Activated B cell treated with CpG ODN at 0.5 μM for 24 hours (primary cell): ENCODE measurements at regions not wholly inside any gene's neighbourhood (a gene's known extent, or its start where the extent isn't known, plus 50 kb on each side); places are given as distances from the start of the nearest gene placed in this dataset.

ENCODE experiments used
- ATAC-seq: fragments of 200-7000 bp; cut with Tn5 transposase; one replicate; pipeline ENCODE4 v1.10.0; 2021; ENCODE audit warnings: low read depth, mild to moderate bottlenecking, moderate library complexity
- CTCF ChIA-PET: fragments of 350-600 bp; sonication (Branson Sonifier 250); formaldehyde crosslinking; loops from one replicate; lab custom pipeline; 2021; ENCODE audit warnings: antibody characterized with exemption; lab: Charles Lee
- POLR2A ChIA-PET: fragments of 350-600 bp; sonication (Branson Sonifier 250); formaldehyde crosslinking; loops from one replicate; lab custom pipeline; 2021; ENCODE audit warnings: antibody characterized with exemption; lab: Charles Lee
- DNase-seq: peaks from one replicate; pipeline ENCODE4 v3.0.0; 2022
- H3K27ac Mint-ChIP-seq: one replicate; pipeline ENCODE4 v1.8.0; 2020; ENCODE audit warnings: mixed read lengths
- H3K27me3 Mint-ChIP-seq: one replicate; pipeline ENCODE4 v1.8.0; 2021; ENCODE audit warnings: mixed read lengths
- H3K36me3 Mint-ChIP-seq: one replicate; pipeline ENCODE4 v1.8.0; 2021; ENCODE audit warnings: low read depth, mixed read lengths
- H3K4me1 Mint-ChIP-seq: one replicate; pipeline ENCODE4 v1.8.0; 2021; ENCODE audit warnings: mixed read lengths
- H3K4me3 Mint-ChIP-seq: one replicate; pipeline ENCODE4 v1.8.0; 2020; ENCODE audit warnings: mild to moderate bottlenecking, mixed read lengths
- H3K9me3 Mint-ChIP-seq: one replicate; pipeline ENCODE4 v1.8.0; 2020; ENCODE audit warnings: mixed read lengths
- intact Hi-C: fragments of 100-400 bp; cut with micrococcal nuclease; formaldehyde crosslinking; loops from one replicate; pipeline ENCODE4 v1.15.1; 2024
- TF ChIP-seq, protein P1 (sequence below): fragments of 200-600 bp; IDR thresholded peaks from one replicate; pipeline ENCODE4 v1.8.0; 2022; ENCODE audit warnings: antibody characterized with exemption, mild to moderate bottlenecking

DNA sequence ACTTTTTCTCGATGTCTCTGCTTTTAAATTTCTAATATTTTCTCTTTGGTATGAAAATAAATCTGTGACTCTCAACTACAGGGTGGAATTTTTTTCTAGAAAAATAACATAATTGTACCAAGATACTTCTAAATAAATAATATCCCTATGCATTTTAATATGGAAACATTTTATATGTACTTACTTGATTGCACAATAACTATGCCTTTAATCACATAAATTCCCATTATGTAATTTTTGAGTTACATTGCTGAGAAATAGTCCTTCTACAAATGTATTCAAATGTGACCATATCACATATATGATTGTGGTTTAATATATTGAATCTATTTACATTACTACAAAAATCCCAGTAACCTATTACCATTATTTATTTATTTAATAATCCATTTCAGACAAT, 1543.3 kb upstream of the PABPC4L start:
- CTCF ChIA-PET = no interaction called here

DNA sequence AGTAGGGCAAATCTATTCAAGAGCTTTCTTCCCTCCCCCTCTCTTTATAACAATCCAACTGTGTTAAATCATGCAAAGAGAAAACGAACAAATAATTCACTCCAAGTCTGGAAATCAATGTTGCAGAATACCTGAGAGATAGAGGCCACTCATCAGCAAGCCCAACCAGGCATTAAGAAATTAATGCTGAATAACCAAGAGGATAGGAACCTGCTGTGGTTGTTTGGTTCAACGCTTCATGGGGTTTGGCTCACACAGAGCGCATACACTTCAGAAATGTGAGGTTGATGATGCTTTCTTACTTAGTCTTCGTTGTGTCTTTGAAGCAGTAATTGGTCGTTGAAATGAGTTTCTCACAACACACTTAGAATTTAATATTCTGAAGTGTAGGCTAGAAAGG, 1540.0 kb upstream of the PABPC4L start:
- CTCF ChIA-PET = no interaction called here
- no peak for ATAC-seq
- no peak overlapping the region for H3K27ac Mint-ChIP-seq

More for the DNA sequence above, 1543.3 kb upstream of the PABPC4L start:
- intact Hi-C loops = no loop called here
- H3K27ac Mint-ChIP-seq = no peak overlapping the region
- POLR2A ChIA-PET = no interaction called here
- no peak for ATAC-seq
- peaks cover 2% of the 10 kb centered on the region for H3K9me3 Mint-ChIP-seq
- DNase-seq = no peak
- H3K27me3 Mint-ChIP-seq = no peaks in the 10 kb centered on the region
- no peaks in the 10 kb centered on the region for H3K36me3 Mint-ChIP-seq
- no peak overlapping the region for H3K4me3 Mint-ChIP-seq
- TF ChIP-seq, protein P1, sequence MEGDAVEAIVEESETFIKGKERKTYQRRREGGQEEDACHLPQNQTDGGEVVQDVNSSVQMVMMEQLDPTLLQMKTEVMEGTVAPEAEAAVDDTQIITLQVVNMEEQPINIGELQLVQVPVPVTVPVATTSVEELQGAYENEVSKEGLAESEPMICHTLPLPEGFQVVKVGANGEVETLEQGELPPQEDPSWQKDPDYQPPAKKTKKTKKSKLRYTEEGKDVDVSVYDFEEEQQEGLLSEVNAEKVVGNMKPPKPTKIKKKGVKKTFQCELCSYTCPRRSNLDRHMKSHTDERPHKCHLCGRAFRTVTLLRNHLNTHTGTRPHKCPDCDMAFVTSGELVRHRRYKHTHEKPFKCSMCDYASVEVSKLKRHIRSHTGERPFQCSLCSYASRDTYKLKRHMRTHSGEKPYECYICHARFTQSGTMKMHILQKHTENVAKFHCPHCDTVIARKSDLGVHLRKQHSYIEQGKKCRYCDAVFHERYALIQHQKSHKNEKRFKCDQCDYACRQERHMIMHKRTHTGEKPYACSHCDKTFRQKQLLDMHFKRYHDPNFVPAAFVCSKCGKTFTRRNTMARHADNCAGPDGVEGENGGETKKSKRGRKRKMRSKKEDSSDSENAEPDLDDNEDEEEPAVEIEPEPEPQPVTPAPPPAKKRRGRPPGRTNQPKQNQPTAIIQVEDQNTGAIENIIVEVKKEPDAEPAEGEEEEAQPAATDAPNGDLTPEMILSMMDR = no peak
- no peaks in the 10 kb centered on the region for H3K4me1 Mint-ChIP-seq

GRCh38 chr4:135739354-135739753, 1537.8 kb upstream of the PABPC4L start:
- ChIA-PET CTCF (no interaction called here), POLR2A (no interaction called here)
- Mint-ChIP-seq H3K36me3 (no peaks in the 10 kb centered on the region), H3K27me3 (no peaks in the 10 kb centered on the region), H3K4me3 (no peak overlapping the region), H3K9me3 (no peaks in the 10 kb centered on the region), H3K27ac (no peak overlapping the region), H3K4me1 (no peaks in the 10 kb centered on the region)
- DNase-seq (no peak), ATAC-seq (no peak)
- TF ChIP-seq, protein P1 = no peak
- intact Hi-C loops = no loop called here

More for the DNA sequence above, 1540.0 kb upstream of the PABPC4L start:
- Mint-ChIP-seq H3K36me3 (no peaks in the 10 kb centered on the region), H3K27me3 (no peaks in the 10 kb centered on the region), H3K4me1 (no peaks in the 10 kb centered on the region), H3K4me3 (no peak overlapping the region), H3K9me3 (no peaks in the 10 kb centered on the region)
- POLR2A ChIA-PET = no interaction called here
- DNase-seq = no peak
- intact Hi-C loops = no loop called here
- TF ChIP-seq, protein P1 = no peak

DNA sequence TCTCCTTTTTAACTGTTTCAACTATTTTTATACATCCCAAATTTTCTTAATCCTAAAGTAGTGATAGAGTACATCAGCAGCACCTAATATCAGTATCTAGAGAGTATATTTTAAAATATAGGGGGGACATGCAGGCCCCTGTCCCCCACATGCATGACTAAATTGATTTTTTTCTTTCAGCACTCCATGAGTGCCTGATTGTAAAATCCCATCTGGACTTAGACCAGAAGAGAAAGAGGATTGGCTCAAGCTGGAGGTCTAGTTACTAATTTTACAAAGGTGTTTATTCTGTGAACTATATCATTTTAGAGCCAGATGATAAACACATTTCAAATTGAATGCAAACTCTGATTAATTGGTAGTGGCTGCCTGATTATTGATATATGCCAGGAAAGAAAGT, 1533.9 kb upstream of the PABPC4L start:
- ATAC-seq (no peak), DNase-seq (no peak)
- intact Hi-C loops = no loop called here
- Mint-ChIP-seq H3K4me1 (no peaks in the 10 kb centered on the region), H3K27me3 (no peaks in the 10 kb centered on the region), H3K4me3 (no peak overlapping the region), H3K27ac (no peak overlapping the region), H3K36me3 (no peaks in the 10 kb centered on the region), H3K9me3 (peaks cover 4% of the 10 kb centered on the region)
- POLR2A ChIA-PET = no interaction called here
- CTCF ChIA-PET = no interaction called here
- TF ChIP-seq, protein P1 = no peak

- TF ChIP-seq, protein P1 = no peak
- DNase-seq = no peak
- ATAC-seq = no peak
- Mint-ChIP-seq H3K27ac (no peak overlapping the region), H3K27me3 (no peaks in the 10 kb centered on the region), H3K36me3 (no peaks in the 10 kb centered on the region), H3K4me3 (no peak overlapping the region), H3K4me1 (no peaks in the 10 kb centered on the region), H3K9me3 (peaks cover 7% of the 10 kb centered on the region)
- ChIA-PET POLR2A (no interaction called here), CTCF (no interaction called here)
- intact Hi-C loops = no loop called here
Measured at GRCh38 chr4:135732448-135732847, 1530.9 kb upstream of the PABPC4L start.
